ENCODE measurements at regions not wholly inside any gene's neighbourhood (a gene's known extent, or its start where the extent isn't known, plus 50 kb on each side); places are given as distances from the start of the nearest gene placed in this dataset.

- DNase-seq, result no peak
- Mint-ChIP-seq H3K4me1 (ENCODE audit: low read depth, unreplicated experiment) (no peaks in the 10 kb centered on the region), H3K36me3 (ENCODE audit: insufficient read depth, unreplicated experiment) (no peaks in the 10 kb centered on the region), H3K27me3 (ENCODE audit: insufficient read depth, unreplicated experiment) (no peaks in the 10 kb centered on the region), H3K9me3 (ENCODE audit: unreplicated experiment) (no peaks in the 10 kb centered on the region), H3K27ac (ENCODE audit: unreplicated experiment) (no peak overlapping the region), H3K4me3 (ENCODE audit: unreplicated experiment) (no peak overlapping the region)
- H3K4me3 ChIP-seq (ENCODE audit: low read depth, low read length), result no peak overlapping the region
- intact Hi-C loops (cut with micrococcal nuclease; ENCODE audit: unreplicated experiment), result no loop called here
- H3K4me1 ChIP-seq, result no peaks in the 10 kb centered on the region
- H3K36me3 ChIP-seq (ENCODE audit: control insufficient read depth, insufficient read depth, low read length), result no peaks in the 10 kb centered on the region
- CTCF ChIA-PET, result no interaction called here
- H3K27me3 ChIP-seq (replicated peaks; ENCODE audit: control insufficient read depth, insufficient read depth, low read length), result no peaks in the 10 kb centered on the region
- BruUV-seq (replicated peaks), result no TSS peak
- POLR2A ChIA-PET, result no interaction called here
- no peak for TF ChIP-seq CTCF (IDR thresholded peaks at IDR 0.05; ENCODE audit: insufficient read depth in 1 of 2, low read depth in 1 of 2, low read length in 1 of 2, severe bottlenecking in 1 of 2, unreplicated experiment in 1 of 2)
- no peaks in the 10 kb centered on the region for H3K9me3 ChIP-seq
Measured at GRCh38 chr1:196094821-196095220, 513.4 kb downstream of the KCNT2 start.

- DNase-seq, result no peak
- Mint-ChIP-seq H3K9me3 (ENCODE audit: unreplicated experiment) (no peaks in the 10 kb centered on the region), H3K36me3 (ENCODE audit: insufficient read depth, unreplicated experiment) (no peaks in the 10 kb centered on the region), H3K4me1 (ENCODE audit: low read depth, unreplicated experiment) (no peaks in the 10 kb centered on the region), H3K27ac (ENCODE audit: unreplicated experiment) (no peak overlapping the region), H3K4me3 (ENCODE audit: unreplicated experiment) (no peak overlapping the region), H3K27me3 (ENCODE audit: insufficient read depth, unreplicated experiment) (no peaks in the 10 kb centered on the region)
- no TSS peak for BruUV-seq (replicated peaks)
- Histone ChIP-seq H3K9me3 (no peaks in the 10 kb centered on the region), H3K4me3 (ENCODE audit: low read depth, low read length) (no peak overlapping the region), H3K27me3 (replicated peaks; ENCODE audit: control insufficient read depth, insufficient read depth, low read length) (no peaks in the 10 kb centered on the region), H3K36me3 (ENCODE audit: control insufficient read depth, insufficient read depth, low read length) (no peaks in the 10 kb centered on the region), H3K4me1 (no peaks in the 10 kb centered on the region)
- ChIA-PET POLR2A (no interaction called here), CTCF (no interaction called here)
- intact Hi-C loops (cut with micrococcal nuclease; ENCODE audit: unreplicated experiment), result no loop called here
- TF ChIP-seq CTCF (IDR thresholded peaks at IDR 0.05; ENCODE audit: insufficient read depth in 1 of 2, low read depth in 1 of 2, low read length in 1 of 2, severe bottlenecking in 1 of 2, unreplicated experiment in 1 of 2), result no peak
Measured at GRCh38 chr1:196091397-196092135, 516.7 kb downstream of the KCNT2 start.

- ChIA-PET CTCF (no interaction called here), POLR2A (no interaction called here)
- TF ChIP-seq CTCF (IDR thresholded peaks at IDR 0.05; ENCODE audit: insufficient read depth in 1 of 2, low read depth in 1 of 2, low read length in 1 of 2, severe bottlenecking in 1 of 2, unreplicated experiment in 1 of 2), result no peak
- Mint-ChIP-seq H3K4me3 (ENCODE audit: unreplicated experiment) (no peak overlapping the region), H3K36me3 (ENCODE audit: insufficient read depth, unreplicated experiment) (no peaks in the 10 kb centered on the region), H3K9me3 (ENCODE audit: unreplicated experiment) (no peaks in the 10 kb centered on the region), H3K27me3 (ENCODE audit: insufficient read depth, unreplicated experiment) (no peaks in the 10 kb centered on the region), H3K4me1 (ENCODE audit: low read depth, unreplicated experiment) (no peaks in the 10 kb centered on the region), H3K27ac (ENCODE audit: unreplicated experiment) (no peak overlapping the region)
- Histone ChIP-seq H3K9me3 (no peaks in the 10 kb centered on the region), H3K4me3 (ENCODE audit: low read depth, low read length) (no peak overlapping the region), H3K27me3 (replicated peaks; ENCODE audit: control insufficient read depth, insufficient read depth, low read length) (no peaks in the 10 kb centered on the region), H3K4me1 (no peaks in the 10 kb centered on the region), H3K36me3 (ENCODE audit: control insufficient read depth, insufficient read depth, low read length) (no peaks in the 10 kb centered on the region)
- intact Hi-C loops (cut with micrococcal nuclease; ENCODE audit: unreplicated experiment), result no loop called here
- BruUV-seq (replicated peaks), result no TSS peak
- no peak for DNase-seq
Measured at GRCh38 chr1:196090226-196090625, 518.0 kb downstream of the KCNT2 start.
